DOHH2 (cell line): ENCODE measurements at regions not wholly inside any gene's neighbourhood (a gene's known extent, or its start where the extent isn't known, plus 50 kb on each side); places are given as distances from the start of the nearest gene placed in this dataset.

Source experiments
- H3F3A ChIP-seq: fragments of 200-600 bp; sonication (generic), shearing (Covaris generic); 2 replicates; pipeline ENCODE4 v1.6.0; 2016; ENCODE audit warnings: antibody characterized with exemption, mild to moderate bottlenecking; ENCODE audit not compliant: control insufficient read depth, insufficient read depth
- H3K27ac ChIP-seq: fragments of 200-600 bp; sonication (generic); 2 replicates; pipeline ENCODE4 v1.5.1; 2014; ENCODE audit warnings: low read depth, mild to moderate bottlenecking, low read length, moderate library complexity
- H3K27me3 ChIP-seq: fragments of 200-600 bp; sonication (generic); 2 replicates; pipeline ENCODE4 v1.6.1; 2014; ENCODE audit warnings: mild to moderate bottlenecking, low read length, mixed read lengths; ENCODE audit not compliant: control insufficient read depth
- H3K36me3 ChIP-seq: fragments of 200-600 bp; sonication (generic); 2 replicates; pipeline ENCODE4 v1.6.1; 2014; ENCODE audit warnings: mild to moderate bottlenecking, low read length, moderate library complexity, mixed read lengths; ENCODE audit not compliant: control insufficient read depth
- H3K4me1 ChIP-seq: fragments of 200-600 bp; sonication (generic); 2 replicates; pipeline ENCODE4 v1.6.1; 2014; ENCODE audit warnings: mild to moderate bottlenecking, low read length, mixed read lengths; ENCODE audit not compliant: control insufficient read depth
- H3K4me2 ChIP-seq: fragments of 200-600 bp; sonication (generic); 2 replicates; pipeline ENCODE4 v1.6.0; 2014; ENCODE audit warnings: mild to moderate bottlenecking, low read length, moderate library complexity
- H3K4me3 ChIP-seq: fragments of 200-600 bp; sonication (generic); 2 replicates; pipeline ENCODE4 v1.5.1; 2014; ENCODE audit warnings: mild to moderate bottlenecking, low read length, mixed read lengths
- H3K79me2 ChIP-seq: fragments of 200-600 bp; sonication (generic); 2 replicates; pipeline ENCODE4 v1.6.1; 2014; ENCODE audit warnings: mild to moderate bottlenecking, low read length, mixed read lengths; ENCODE audit not compliant: control insufficient read depth
- H3K9me2 ChIP-seq: fragments of 200-600 bp; sonication (generic); replicated peaks from 2 replicates; pipeline ENCODE4 v1.6.1; 2014; ENCODE audit warnings: mild to moderate bottlenecking, low read length, mixed read lengths; ENCODE audit not compliant: control insufficient read depth
- H3K9me3 ChIP-seq: fragments of 200-600 bp; sonication (generic); 2 replicates; pipeline ENCODE4 v1.6.1; 2014; ENCODE audit warnings: antibody characterized with exemption, low read length, mixed read lengths; ENCODE audit not compliant: control insufficient read depth, insufficient read depth
- H4K20me1 ChIP-seq: fragments of 200-600 bp; sonication (generic); 2 replicates; pipeline ENCODE4 v1.6.0; 2014; ENCODE audit warnings: low read depth, mild to moderate bottlenecking, antibody characterized with exemption, low read length, moderate library complexity; ENCODE audit not compliant: control insufficient read depth, insufficient read depth
- CTCF ChIP-seq: fragments of 200-600 bp; sonication (generic); IDR thresholded peaks from one replicate; pipeline ENCODE4 v1.5.1; 2014; ENCODE audit warnings: antibody characterized with exemption, mild to moderate bottlenecking, low read depth, low read length; ENCODE audit not compliant: poor library complexity, severe bottlenecking
- EZH2phosphoT487 ChIP-seq: fragments of 200-600 bp; sonication (generic); IDR thresholded peaks from 2 replicates; pipeline ENCODE4 v1.6.1; 2017; ENCODE audit warnings: borderline replicate concordance, mild to moderate bottlenecking, antibody characterized with exemption, low read length, moderate library complexity, mixed read lengths

- H3K9me2 ChIP-seq: no peaks in the 10 kb centered on the region
- no peak overlapping the region for H3K27ac ChIP-seq
- H3K4me1 ChIP-seq: no peaks in the 10 kb centered on the region
- H3K4me2 ChIP-seq: no peak overlapping the region
- no peaks in the 10 kb centered on the region for H3K79me2 ChIP-seq
- H3K36me3 ChIP-seq: no peaks in the 10 kb centered on the region
- H3K9me3 ChIP-seq: peaks cover 2% of the 10 kb centered on the region; the same call in 1 of the 2 replicates
- no peak for TF ChIP-seq CTCF
- no peak for TF ChIP-seq EZH2phosphoT487
- 0 out of 2 replicates have a peak, but pooled peaks cover 2% of the 10 kb centered on the region for H4K20me1 ChIP-seq
- H3F3A ChIP-seq: no peaks in the 10 kb centered on the region
- H3K4me3 ChIP-seq: no peak overlapping the region
- no peaks in the 10 kb centered on the region for H3K27me3 ChIP-seq
These were observed 64.0 kb upstream of the CTDP1 start for GRCh38 chr18:79615586-79615985.

GRCh38 chr18:79616651-79617510 is 62.7 kb upstream of the CTDP1 start:
- no peak overlapping the region for H3K4me3 ChIP-seq
- no peak overlapping the region for H3K4me2 ChIP-seq
- no peaks in the 10 kb centered on the region for H3K79me2 ChIP-seq
- no peak overlapping the region for H3K27ac ChIP-seq
- no peaks in the 10 kb centered on the region for H3K36me3 ChIP-seq
- H3K4me1 ChIP-seq: no peaks in the 10 kb centered on the region
- peaks cover 2% of the 10 kb centered on the region; the same call in 1 of the 2 replicates for H3K9me3 ChIP-seq
- 0 out of 2 replicates have a peak, but pooled peaks cover 6% of the 10 kb centered on the region for H3K27me3 ChIP-seq
- no peaks in the 10 kb centered on the region for H3K9me2 ChIP-seq
- TF ChIP-seq CTCF (no peak), EZH2phosphoT487 (no peak)
- H4K20me1 ChIP-seq: 0 out of 2 replicates have a peak, but pooled peaks cover 2% of the 10 kb centered on the region
- no peaks in the 10 kb centered on the region for H3F3A ChIP-seq

GRCh38 chr18:79617511-79618500 is 61.8 kb upstream of the CTDP1 start:
- H3K36me3 ChIP-seq: no peaks in the 10 kb centered on the region
- H3K27ac ChIP-seq: no peak overlapping the region
- peaks cover 15% of the 10 kb centered on the region for H3K27me3 ChIP-seq
- H3K9me2 ChIP-seq: no peaks in the 10 kb centered on the region
- H3K4me1 ChIP-seq: no peaks in the 10 kb centered on the region
- no peak overlapping the region for H3K4me2 ChIP-seq
- no peaks in the 10 kb centered on the region for H4K20me1 ChIP-seq
- no peak for TF ChIP-seq CTCF
- TF ChIP-seq EZH2phosphoT487: no peak
- no peak overlapping the region for H3K4me3 ChIP-seq
- H3F3A ChIP-seq: no peaks in the 10 kb centered on the region
- H3K9me3 ChIP-seq: peaks cover 2% of the 10 kb centered on the region; the same call in 1 of the 2 replicates
- H3K79me2 ChIP-seq: no peaks in the 10 kb centered on the region
